B cell (primary cell): ENCODE measurements at regions not wholly inside any gene's neighbourhood (a gene's known extent, or its start where the extent isn't known, plus 50 kb on each side); places are given as distances from the start of the nearest gene placed in this dataset.

Source experiments
- ATAC-seq: fragments of 200-7000 bp; cut with Tn5 transposase; one replicate; pipeline ENCODE4 v1.10.0; 2021; ENCODE audit warnings: low read depth, mild to moderate bottlenecking, moderate number of reproducible peaks, moderate library complexity
- CTCF ChIA-PET: fragments of 350-600 bp; sonication (Branson Sonifier 250); formaldehyde crosslinking; loops from one replicate; lab custom pipeline; 2021; ENCODE audit warnings: antibody characterized with exemption, inconsistent platforms; lab: Charles Lee
- POLR2A ChIA-PET: fragments of 350-600 bp; sonication (Branson Sonifier 250); formaldehyde crosslinking; loops from one replicate; lab custom pipeline; 2021; ENCODE audit warnings: antibody characterized with exemption; lab: Charles Lee
- DNase-seq: peaks from one replicate; pipeline ENCODE4 v3.0.0; 2013
- H2AFZ ChIP-seq: 2 replicates; pipeline ENCODE4 v1.6.1; 2012; ENCODE audit warnings: mild to moderate bottlenecking, low read depth, low read length; ENCODE audit not compliant: insufficient read depth, poor library complexity, severe bottlenecking
- H3K27ac ChIP-seq, 2 donors: 1 replicate in 1 of 2; 2 replicates in 1 of 2; pipeline ENCODE4 v1.5.1; 2012 to 2013; ENCODE audit warnings: low read length in 2 of 2, mild to moderate bottlenecking in 2 of 2, moderate library complexity in 1 of 2
- H3K27me3 ChIP-seq, 4 experiments: fragments of 200-600 bp in 1 of 4; sonication (generic) in 1 of 4; replicated peaks in 1 of 4; 1 replicate in 2 of 4; 2 replicates in 2 of 4; pipeline versions ENCODE4 v1.6.1 to v1.7.0; 2013 to 2016; ENCODE audit warnings: low read length in 3 of 4, mild to moderate bottlenecking in 2 of 4, mixed read lengths in 1 of 4, moderate library complexity in 1 of 4; ENCODE audit not compliant: insufficient read depth in 4 of 4, control insufficient read depth in 3 of 4; ENCODE audit errors: control extremely low read depth in 1 of 4
- H3K36me3 ChIP-seq, 2 experiments: replicated peaks in 1 of 2; 1 replicate in 1 of 2; 2 replicates in 1 of 2; pipeline versions ENCODE4 v1.6.1 to v1.7.1; 2013; ENCODE audit warnings: low read length in 1 of 2; ENCODE audit not compliant: insufficient read depth in 2 of 2, control insufficient read depth in 1 of 2; ENCODE audit errors: control extremely low read depth in 1 of 2, extremely low read depth in 1 of 2
- H3K4me1 ChIP-seq, 2 donors: fragments of 200-600 bp in 1 of 2; sonication (generic) in 1 of 2; 1 replicate in 1 of 2; 2 replicates in 1 of 2; pipeline versions ENCODE4 v1.5.1 to v1.6.1; 2013 to 2017; ENCODE audit warnings: low read length in 2 of 2; ENCODE audit not compliant: control insufficient read depth in 2 of 2, insufficient read depth in 2 of 2
- H3K4me2 ChIP-seq: replicated peaks from 2 replicates; pipeline ENCODE3; 2012; ENCODE audit warnings: mild to moderate bottlenecking, low read depth, low read length; ENCODE audit not compliant: poor library complexity, severe bottlenecking
- H3K4me3 ChIP-seq, 5 experiments: fragments of 200-600 bp in 1 of 5; sonication (generic) in 1 of 5; 1 replicate in 3 of 5; 2 replicates in 2 of 5; pipeline versions ENCODE4 v1.5.1 to v1.7.0; 2011 to 2016; ENCODE audit warnings: low read length in 4 of 5, mild to moderate bottlenecking in 4 of 5, low read depth in 2 of 5, control low read depth in 1 of 5, moderate library complexity in 1 of 5; ENCODE audit not compliant: insufficient read depth in 1 of 5; ENCODE audit errors: control extremely low read depth in 1 of 5, extremely low read depth in 1 of 5
- H3K79me2 ChIP-seq: fragments of 200-600 bp; sonication (generic); one replicate; pipeline ENCODE4 v1.6.0; 2016; ENCODE audit warnings: low read length; ENCODE audit not compliant: control insufficient read depth, insufficient read depth
- H3K9ac ChIP-seq: fragments of 200-600 bp; sonication (generic); 2 replicates; pipeline ENCODE4 v1.6.1; 2017; ENCODE audit warnings: mild to moderate bottlenecking, low read length, moderate library complexity
- H3K9me3 ChIP-seq, 3 donors: one replicate each; pipeline versions ENCODE4 v1.6.1 to v1.7.1; 2013; ENCODE audit warnings: low read length in 2 of 3; ENCODE audit not compliant: control insufficient read depth in 2 of 3, insufficient read depth in 1 of 3; ENCODE audit errors: control extremely low read depth in 1 of 3
- H4K20me1 ChIP-seq: 2 replicates; pipeline ENCODE4 v1.6.0; 2012; ENCODE audit warnings: mild to moderate bottlenecking, low read length; ENCODE audit not compliant: insufficient read depth, control insufficient read depth, poor library complexity, severe bottlenecking
- H3K27ac Mint-ChIP-seq: one replicate; pipeline ENCODE4 v1.8.0; 2021; ENCODE audit warnings: mixed read lengths
- H3K27me3 Mint-ChIP-seq: one replicate; pipeline ENCODE4 v1.8.0; 2021; ENCODE audit warnings: mixed read lengths
- H3K4me1 Mint-ChIP-seq: one replicate; pipeline ENCODE4 v1.8.0; 2021; ENCODE audit warnings: mixed read lengths
- H3K4me3 Mint-ChIP-seq: one replicate; pipeline ENCODE4 v1.8.0; 2021; ENCODE audit warnings: mixed read lengths
- H3K9me3 Mint-ChIP-seq: one replicate; pipeline ENCODE4 v1.8.0; 2022; ENCODE audit warnings: mixed read lengths; ENCODE audit not compliant: insufficient read depth
- EZH2 ChIP-seq: IDR thresholded peaks from 2 replicates; pipeline ENCODE4 v1.6.1; 2012; ENCODE audit warnings: borderline replicate concordance, low read depth, mild to moderate bottlenecking, moderate library complexity, low read length; ENCODE audit not compliant: insufficient read depth, poor library complexity, severe bottlenecking
- WGBS: methylation state at CpG from one replicate; pipeline ENCODE4 v1.1.5; 2013; ENCODE audit warnings: missing lambda C conversion rate; ENCODE audit not compliant: insufficient coverage; 5-methylcytosine and 5-hydroxymethylcytosine counted together
- intact Hi-C: fragments of 100-400 bp; cut with micrococcal nuclease; formaldehyde crosslinking; loops from one replicate; pipeline ENCODE4 v1.10.0; 2022
- TF ChIP-seq, protein P1 (sequence below): fragments of 200-600 bp; IDR thresholded peaks from one replicate; pipeline ENCODE4 v1.8.0; 2022; ENCODE audit warnings: antibody characterized with exemption, mild to moderate bottlenecking

DNA sequence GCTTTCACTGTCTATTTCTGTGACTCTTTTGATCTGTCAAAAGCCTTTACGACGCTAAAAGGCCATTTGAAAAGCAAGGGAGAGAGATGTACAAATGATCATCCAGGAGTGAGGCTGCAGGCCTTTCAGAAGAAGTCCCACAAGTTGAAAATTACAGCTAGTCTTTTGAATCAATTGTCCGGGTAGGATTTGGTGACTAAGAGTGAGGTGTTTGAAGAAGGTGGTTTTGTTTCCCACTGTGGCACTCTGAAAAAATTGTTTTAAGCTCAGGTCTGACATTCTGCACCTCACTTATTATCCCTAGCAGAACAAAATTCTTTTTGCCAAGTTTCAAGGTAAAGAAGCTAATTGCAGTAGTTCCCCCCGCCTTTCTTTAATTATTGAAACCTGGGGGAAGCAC is 50.8 kb upstream of the TMEM108 start:
- intact Hi-C loops: no loop called here
- no peaks in the 10 kb centered on the region for H3K9me3 ChIP-seq
- ChIA-PET CTCF (no interaction called here), POLR2A (no interaction called here)
- no peaks in the 10 kb centered on the region for H3K36me3 ChIP-seq
- no peaks in the 10 kb centered on the region for H3K4me1 ChIP-seq
- H3K4me3 ChIP-seq: no peak overlapping the region
- no peak overlapping the region for H3K4me3 Mint-ChIP-seq
- peaks cover 3% of the 10 kb centered on the region for H3K9me3 Mint-ChIP-seq
- no peak for DNase-seq
- H4K20me1 ChIP-seq: no peaks in the 10 kb centered on the region
- peaks cover 0 to 3% (median 0%) of the 10 kb centered on the region in 4 experiments for H3K27me3 ChIP-seq
- H3K27ac ChIP-seq: no peak overlapping the region
- no peak overlapping the region for H3K9ac ChIP-seq
- no peak overlapping the region for H2AFZ ChIP-seq
- peaks cover 6% of the 10 kb centered on the region for H3K27me3 Mint-ChIP-seq
- ATAC-seq: no peak
- no peaks in the 10 kb centered on the region for H3K4me1 Mint-ChIP-seq
- WGBS: 94% methylated on average over 3 of the region's 4 CpGs
- H3K27ac Mint-ChIP-seq: no peak overlapping the region
- no peak overlapping the region for H3K4me2 ChIP-seq
- H3K79me2 ChIP-seq: no peaks in the 10 kb centered on the region
- TF ChIP-seq, protein P1, sequence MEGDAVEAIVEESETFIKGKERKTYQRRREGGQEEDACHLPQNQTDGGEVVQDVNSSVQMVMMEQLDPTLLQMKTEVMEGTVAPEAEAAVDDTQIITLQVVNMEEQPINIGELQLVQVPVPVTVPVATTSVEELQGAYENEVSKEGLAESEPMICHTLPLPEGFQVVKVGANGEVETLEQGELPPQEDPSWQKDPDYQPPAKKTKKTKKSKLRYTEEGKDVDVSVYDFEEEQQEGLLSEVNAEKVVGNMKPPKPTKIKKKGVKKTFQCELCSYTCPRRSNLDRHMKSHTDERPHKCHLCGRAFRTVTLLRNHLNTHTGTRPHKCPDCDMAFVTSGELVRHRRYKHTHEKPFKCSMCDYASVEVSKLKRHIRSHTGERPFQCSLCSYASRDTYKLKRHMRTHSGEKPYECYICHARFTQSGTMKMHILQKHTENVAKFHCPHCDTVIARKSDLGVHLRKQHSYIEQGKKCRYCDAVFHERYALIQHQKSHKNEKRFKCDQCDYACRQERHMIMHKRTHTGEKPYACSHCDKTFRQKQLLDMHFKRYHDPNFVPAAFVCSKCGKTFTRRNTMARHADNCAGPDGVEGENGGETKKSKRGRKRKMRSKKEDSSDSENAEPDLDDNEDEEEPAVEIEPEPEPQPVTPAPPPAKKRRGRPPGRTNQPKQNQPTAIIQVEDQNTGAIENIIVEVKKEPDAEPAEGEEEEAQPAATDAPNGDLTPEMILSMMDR: no peak
- TF ChIP-seq EZH2: no peak

DNA sequence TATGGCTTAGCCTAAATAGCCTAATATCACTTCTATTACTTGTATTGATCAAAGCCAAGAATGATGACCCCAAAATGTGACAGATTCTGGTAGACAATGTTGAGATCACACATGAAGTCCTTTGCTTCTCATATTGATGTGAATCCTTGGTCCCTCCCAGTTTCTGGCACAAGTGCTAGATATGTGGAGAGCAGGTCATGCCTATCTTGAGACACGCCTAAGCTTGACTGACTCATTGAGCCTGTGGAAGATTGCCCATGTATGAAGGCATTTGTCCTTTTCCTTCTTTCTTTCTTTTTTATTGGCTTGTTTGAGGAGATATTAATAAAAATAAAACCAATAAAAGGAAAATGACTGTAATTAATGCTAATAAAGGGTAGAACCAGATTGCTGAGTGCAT is 54.0 kb upstream of the TMEM108 start:
- CTCF ChIA-PET: no interaction called here
- Histone ChIP-seq H3K27me3 (peaks cover 0 to 3% (median 0%) of the 10 kb centered on the region in 4 experiments), H3K4me2 (no peak overlapping the region), H3K4me1 (no peaks in the 10 kb centered on the region), H3K36me3 (no peaks in the 10 kb centered on the region), H3K79me2 (no peaks in the 10 kb centered on the region), H4K20me1 (no peaks in the 10 kb centered on the region), H3K27ac (no peak overlapping the region), H3K9me3 (peaks cover 0 to 3% (median 0%) of the 10 kb centered on the region in 3 donors), H3K9ac (no peak overlapping the region), H2AFZ (no peak overlapping the region), H3K4me3 (no peak overlapping the region)
- peaks cover 6% of the 10 kb centered on the region for H3K27me3 Mint-ChIP-seq
- DNase-seq (no peak), ATAC-seq (no peak)
- H3K4me1 Mint-ChIP-seq: no peaks in the 10 kb centered on the region
- no peak for TF ChIP-seq EZH2
- TF ChIP-seq, protein P1: no peak
- H3K4me3 Mint-ChIP-seq: no peak overlapping the region
- no peak overlapping the region for H3K27ac Mint-ChIP-seq
- intact Hi-C loops: no loop called here
- POLR2A ChIA-PET: no interaction called here
- peaks cover 6% of the 10 kb centered on the region for H3K9me3 Mint-ChIP-seq
- no CpG with 5 or more reads among the region's 1 CpG for WGBS
